Neuron (in vitro differentiated cells): ENCODE measurements at regions not wholly inside any gene's neighbourhood (a gene's known extent, or its start where the extent isn't known, plus 50 kb on each side); places are given as distances from the start of the nearest gene placed in this dataset.

Source experiments
- H2AFZ ChIP-seq: one replicate; pipeline ENCODE4 v1.6.1; 2013; ENCODE audit warnings: low read depth, mild to moderate bottlenecking, inconsistent platforms, low read length, moderate library complexity
- H3K27me3 ChIP-seq: one replicate; pipeline ENCODE4 v1.6.1; 2013; ENCODE audit warnings: low read length; ENCODE audit not compliant: insufficient read depth
- H3K36me3 ChIP-seq: one replicate; pipeline ENCODE4 v1.6.1; 2013; ENCODE audit warnings: low read length; ENCODE audit not compliant: insufficient read depth
- H3K4me1 ChIP-seq: one replicate; pipeline ENCODE4 v1.6.1; 2013; ENCODE audit warnings: low read length; ENCODE audit not compliant: insufficient read depth
- H3K4me3 ChIP-seq: 2 replicates; pipeline ENCODE4 v1.5.1; 2013; ENCODE audit warnings: mild to moderate bottlenecking, low read length, moderate library complexity
- H3K9me3 ChIP-seq: one replicate; pipeline ENCODE4 v1.6.1; 2013; ENCODE audit warnings: low read length

- Histone ChIP-seq H3K9me3 (no peaks in the 10 kb centered on the region), H3K4me3 (no peak overlapping the region), H3K4me1 (no peaks in the 10 kb centered on the region), H3K27me3 (no peaks in the 10 kb centered on the region), H2AFZ (no peak overlapping the region), H3K36me3 (no peaks in the 10 kb centered on the region)
These were observed 63.7 kb upstream of the PSMD7 start for GRCh38 chr16:74232806-74233465.

- Histone ChIP-seq H3K36me3 (no peaks in the 10 kb centered on the region), H3K9me3 (no peaks in the 10 kb centered on the region)
These were observed 66.5 kb upstream of the PSMD7 start for GRCh38 chr16:74230126-74230525.

GRCh38 chr16:74226338-74226954, 70.2 kb upstream of the PSMD7 start:
- H2AFZ ChIP-seq, result no peak overlapping the region
- H3K4me3 ChIP-seq, result no peak overlapping the region
- H3K27me3 ChIP-seq, result no peaks in the 10 kb centered on the region
- no peaks in the 10 kb centered on the region for H3K36me3 ChIP-seq
- H3K9me3 ChIP-seq, result no peaks in the 10 kb centered on the region
- H3K4me1 ChIP-seq, result no peaks in the 10 kb centered on the region

More at GRCh38 chr16:74230126-74230525, 66.5 kb upstream of the PSMD7 start:
- no peak overlapping the region for H3K4me3 ChIP-seq
- H3K27me3 ChIP-seq, result no peaks in the 10 kb centered on the region
- no peaks in the 10 kb centered on the region for H3K4me1 ChIP-seq
- H2AFZ ChIP-seq, result no peak overlapping the region

GRCh38 chr16:74224828-74225612, 71.6 kb upstream of the PSMD7 start:
- Histone ChIP-seq H3K4me3 (no peak overlapping the region), H3K36me3 (no peaks in the 10 kb centered on the region), H3K4me1 (no peaks in the 10 kb centered on the region), H2AFZ (no peak overlapping the region), H3K9me3 (no peaks in the 10 kb centered on the region), H3K27me3 (no peaks in the 10 kb centered on the region)

GRCh38 chr16:74221828-74222227, 74.8 kb upstream of the PSMD7 start:
- no peaks in the 10 kb centered on the region for H3K9me3 ChIP-seq
- no peaks in the 10 kb centered on the region for H3K4me1 ChIP-seq
- H2AFZ ChIP-seq, result no peak overlapping the region
- H3K27me3 ChIP-seq, result no peaks in the 10 kb centered on the region
- no peak overlapping the region for H3K4me3 ChIP-seq
- H3K36me3 ChIP-seq, result no peaks in the 10 kb centered on the region

GRCh38 chr16:74219706-74220105, 76.9 kb upstream of the PSMD7 start:
- Histone ChIP-seq H3K4me1 (no peaks in the 10 kb centered on the region), H3K27me3 (no peaks in the 10 kb centered on the region), H3K36me3 (no peaks in the 10 kb centered on the region), H3K9me3 (no peaks in the 10 kb centered on the region), H3K4me3 (no peak overlapping the region), H2AFZ (no peak overlapping the region)

- Histone ChIP-seq H2AFZ (no peak overlapping the region), H3K27me3 (no peaks in the 10 kb centered on the region), H3K36me3 (no peaks in the 10 kb centered on the region), H3K4me1 (no peaks in the 10 kb centered on the region), H3K4me3 (no peak overlapping the region), H3K9me3 (no peaks in the 10 kb centered on the region)
These were observed 77.7 kb upstream of the PSMD7 start for GRCh38 chr16:74218871-74219270.

- Histone ChIP-seq H3K27me3 (no peaks in the 10 kb centered on the region), H3K4me3 (no peak overlapping the region), H2AFZ (no peak overlapping the region), H3K4me1 (no peaks in the 10 kb centered on the region), H3K9me3 (no peaks in the 10 kb centered on the region), H3K36me3 (no peaks in the 10 kb centered on the region)
These were observed 80.3 kb upstream of the PSMD7 start for GRCh38 chr16:74216319-74216718.

- no peaks in the 10 kb centered on the region for H3K27me3 ChIP-seq
- no peaks in the 10 kb centered on the region for H3K9me3 ChIP-seq
- no peak overlapping the region for H3K4me3 ChIP-seq
- H2AFZ ChIP-seq, result no peak overlapping the region
- H3K4me1 ChIP-seq, result no peaks in the 10 kb centered on the region
- H3K36me3 ChIP-seq, result no peaks in the 10 kb centered on the region
These were observed 81.4 kb upstream of the PSMD7 start for GRCh38 chr16:74215249-74215648.

GRCh38 chr16:74213372-74213771, 83.2 kb upstream of the PSMD7 start:
- Histone ChIP-seq H2AFZ (no peak overlapping the region), H3K4me3 (no peak overlapping the region), H3K27me3 (no peaks in the 10 kb centered on the region), H3K4me1 (no peaks in the 10 kb centered on the region), H3K9me3 (no peaks in the 10 kb centered on the region), H3K36me3 (no peaks in the 10 kb centered on the region)

- no peaks in the 10 kb centered on the region for H3K27me3 ChIP-seq
- no peaks in the 10 kb centered on the region for H3K36me3 ChIP-seq
- H3K9me3 ChIP-seq, result no peaks in the 10 kb centered on the region
- no peak overlapping the region for H2AFZ ChIP-seq
- H3K4me3 ChIP-seq, result no peak overlapping the region
- no peaks in the 10 kb centered on the region for H3K4me1 ChIP-seq
These were observed 86.4 kb upstream of the PSMD7 start for GRCh38 chr16:74210245-74210644.

- Histone ChIP-seq H3K4me3 (no peak overlapping the region), H3K27me3 (no peaks in the 10 kb centered on the region), H3K4me1 (no peaks in the 10 kb centered on the region), H3K36me3 (no peaks in the 10 kb centered on the region), H2AFZ (no peak overlapping the region), H3K9me3 (no peaks in the 10 kb centered on the region)
These were observed 94.6 kb upstream of the PSMD7 start for GRCh38 chr16:74202009-74202408.

- no peak overlapping the region for H2AFZ ChIP-seq
- H3K27me3 ChIP-seq, result no peaks in the 10 kb centered on the region
- H3K4me3 ChIP-seq, result no peak overlapping the region
- H3K9me3 ChIP-seq, result no peaks in the 10 kb centered on the region
- H3K4me1 ChIP-seq, result no peaks in the 10 kb centered on the region
- no peaks in the 10 kb centered on the region for H3K36me3 ChIP-seq
These were observed 95.0 kb upstream of the PSMD7 start for GRCh38 chr16:74201576-74201975.
